NCI-H2029 (cell line): ENCODE measurements at regions not wholly inside any gene's neighbourhood (a gene's known extent, or its start where the extent isn't known, plus 50 kb on each side); places are given as distances from the start of the nearest gene placed in this dataset.

Experiments
- DNase-seq: peaks from one replicate; lab custom pipeline; 2025; lab: John Stamatoyannopoulos, UW

GRCh38 chr9:1490341-1491232, 440.4 kb downstream of the DMRT2 start:
- no peak for DNase-seq

GRCh38 chr9:1492156-1492555, 442.0 kb downstream of the DMRT2 start:
- DNase-seq = no peak

- DNase-seq = peak; percentile 81
Observed at GRCh38 chr9:1495282-1496030, 445.3 kb downstream of the DMRT2 start.

- DNase-seq = no peak
Observed at GRCh38 chr9:1505489-1505888, 455.3 kb downstream of the DMRT2 start.

- no peak for DNase-seq
Observed at GRCh38 chr9:1510712-1511111, 460.6 kb downstream of the DMRT2 start.

GRCh38 chr9:1513105-1513504, 462.9 kb downstream of the DMRT2 start:
- DNase-seq = no peak

- no peak for DNase-seq
Observed at GRCh38 chr9:1514250-1514649, 464.1 kb downstream of the DMRT2 start.

GRCh38 chr9:1514776-1515363, 464.7 kb downstream of the DMRT2 start:
- DNase-seq = no peak

- no peak for DNase-seq
Observed at GRCh38 chr9:1515557-1515956, 465.4 kb downstream of the DMRT2 start.

GRCh38 chr9:1521547-1521946, 471.4 kb downstream of the DMRT2 start:
- no peak for DNase-seq

GRCh38 chr9:1522219-1522767, 472.1 kb downstream of the DMRT2 start:
- DNase-seq = no peak

GRCh38 chr9:1528456-1528855, 478.3 kb downstream of the DMRT2 start:
- DNase-seq = no peak

GRCh38 chr9:1530696-1531095, 480.5 kb downstream of the DMRT2 start:
- DNase-seq = no peak

GRCh38 chr9:1531424-1531823, 481.3 kb downstream of the DMRT2 start:
- no peak for DNase-seq

GRCh38 chr9:1532171-1532570, 482.0 kb downstream of the DMRT2 start:
- DNase-seq = no peak

GRCh38 chr9:1535051-1535450, 480.1 kb upstream of the SMARCA2 start:
- DNase-seq = no peak

GRCh38 chr9:1535599-1535998, 479.5 kb upstream of the SMARCA2 start:
- no peak for DNase-seq

GRCh38 chr9:1536522-1537170, 478.5 kb upstream of the SMARCA2 start:
- no peak for DNase-seq

- DNase-seq = no peak
Observed at GRCh38 chr9:1538301-1538700, 476.8 kb upstream of the SMARCA2 start.

GRCh38 chr9:1539216-1539615, 475.9 kb upstream of the SMARCA2 start:
- DNase-seq = no peak

- no peak for DNase-seq
Observed at GRCh38 chr9:1550636-1551035, 464.5 kb upstream of the SMARCA2 start.
